NAMALWA (cell line): ENCODE measurements at regions not wholly inside any gene's neighbourhood (a gene's known extent, or its start where the extent isn't known, plus 50 kb on each side); places are given as distances from the start of the nearest gene placed in this dataset.
"Not testable (repeated sequence)": the region's sequence is repeated elsewhere in the genome, so short reads cannot be mapped to it uniquely, and the experiment has no call there.

Experiments
- DNase-seq: peaks from one replicate; pipeline ENCODE4 v3.0.0-alpha.2; 2015; ENCODE audit warnings: low spot score

DNA sequence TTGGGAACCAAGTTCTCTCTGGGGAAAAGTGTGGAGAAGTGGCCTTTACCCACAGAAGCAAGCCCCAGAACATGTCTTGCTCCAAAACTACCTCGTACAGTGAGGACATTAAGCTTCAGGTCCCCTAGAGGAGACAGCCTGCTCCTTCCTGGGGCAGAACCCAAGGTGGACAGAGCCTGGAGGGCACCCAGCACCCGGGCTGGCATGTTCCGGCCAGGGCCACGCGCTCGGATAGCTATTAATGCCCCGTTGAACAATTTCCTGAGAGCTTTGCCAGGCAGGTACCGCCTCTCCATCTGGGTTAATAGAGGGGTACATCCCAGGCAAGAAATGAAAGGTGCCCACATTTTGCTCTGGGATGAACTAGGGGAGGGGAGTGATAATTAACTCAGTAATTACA lies 169.0 kb upstream of the GRK3 start:
- DNase-seq = no peak

DNA sequence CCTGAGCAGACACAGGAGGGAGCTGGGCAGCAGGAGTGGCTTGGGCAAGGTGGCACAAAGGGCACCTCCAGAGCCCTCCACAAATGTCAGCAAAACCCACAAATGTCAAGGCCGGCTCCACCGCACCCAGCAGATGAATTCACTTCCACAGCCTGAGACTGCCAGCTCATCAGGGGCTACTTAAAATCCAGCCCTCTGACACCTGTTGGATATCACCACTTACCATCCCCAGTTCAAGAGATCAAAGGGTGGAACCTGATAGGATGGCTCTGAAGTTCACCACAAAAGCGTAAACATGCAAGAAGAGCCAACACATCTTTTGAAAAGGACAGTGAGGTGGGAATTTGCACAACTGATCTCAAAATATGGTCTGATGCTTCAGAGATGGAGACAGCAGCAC lies 168.6 kb upstream of the GRK3 start:
- no peak for DNase-seq

DNA sequence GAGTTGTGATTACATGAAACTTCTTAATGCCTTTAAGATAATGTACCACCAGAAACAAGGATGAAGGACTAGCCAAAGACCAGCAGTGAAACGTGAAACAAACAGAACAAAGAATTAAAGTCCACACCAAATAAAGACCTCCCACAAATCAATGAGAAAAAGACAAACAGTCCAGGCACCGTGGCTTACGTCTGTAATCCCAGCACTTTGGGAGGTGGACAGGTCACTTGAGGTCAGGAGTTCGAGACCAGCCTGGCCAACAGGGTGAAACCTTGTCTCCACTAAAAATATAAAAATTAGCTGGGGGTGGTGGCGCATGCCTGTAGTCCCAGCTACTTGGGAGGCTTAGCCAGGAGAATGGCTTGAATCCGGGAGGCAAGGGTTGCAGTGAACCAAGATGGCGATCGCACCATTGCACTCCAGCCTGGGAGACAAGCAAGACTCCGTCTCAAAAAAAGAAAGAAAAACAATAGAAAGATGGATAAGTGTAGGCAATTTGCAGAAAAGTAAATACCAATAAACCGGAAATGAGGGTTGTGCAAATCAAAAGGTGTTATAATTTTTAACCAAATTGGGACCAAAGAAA lies 167.8 kb upstream of the GRK3 start:
- DNase-seq = no peak

DNA sequence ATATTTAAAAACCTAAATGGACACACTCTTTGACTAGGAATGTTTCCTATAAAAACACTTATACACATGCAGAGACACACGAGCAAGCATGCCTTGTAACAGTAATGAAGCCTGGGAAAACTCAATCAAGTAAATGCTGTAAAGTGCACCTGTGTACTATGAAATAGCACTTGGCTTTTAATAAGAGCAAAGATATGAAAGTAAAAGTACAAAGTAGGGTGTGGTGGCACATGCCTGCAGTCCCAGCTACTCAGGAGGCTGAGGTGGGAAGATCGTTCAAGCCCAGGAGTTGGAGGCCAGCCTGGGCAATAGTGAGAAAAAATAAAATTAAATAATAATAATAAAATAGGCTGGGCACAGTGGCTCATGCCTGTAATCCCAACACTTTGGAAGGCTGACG lies 166.9 kb upstream of the GRK3 start:
- no peak for DNase-seq

DNA sequence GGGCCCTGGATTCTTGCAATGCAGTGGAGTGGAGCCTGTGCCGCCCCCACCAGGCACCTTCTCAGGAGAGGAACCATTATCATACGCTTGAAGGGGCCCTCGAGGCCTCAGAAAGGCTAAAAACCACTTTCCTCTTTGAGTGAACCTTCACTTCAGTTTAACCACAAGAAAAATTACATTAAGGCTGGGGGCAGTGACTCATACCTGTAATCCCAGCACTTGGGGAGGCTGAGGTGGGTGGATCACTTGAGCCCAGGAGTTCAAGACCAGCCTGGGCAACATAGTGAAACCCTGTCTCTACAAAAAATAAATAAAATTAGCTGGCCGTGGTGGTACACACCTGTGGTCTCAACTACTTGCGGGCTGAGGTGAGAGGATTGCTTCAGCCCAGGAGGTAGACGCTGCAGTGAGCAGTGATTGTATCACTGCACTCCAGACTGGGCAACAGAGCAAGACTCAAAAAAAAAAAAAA lies 165.8 kb upstream of the GRK3 start:
- DNase-seq = not testable (repeated sequence)

DNA sequence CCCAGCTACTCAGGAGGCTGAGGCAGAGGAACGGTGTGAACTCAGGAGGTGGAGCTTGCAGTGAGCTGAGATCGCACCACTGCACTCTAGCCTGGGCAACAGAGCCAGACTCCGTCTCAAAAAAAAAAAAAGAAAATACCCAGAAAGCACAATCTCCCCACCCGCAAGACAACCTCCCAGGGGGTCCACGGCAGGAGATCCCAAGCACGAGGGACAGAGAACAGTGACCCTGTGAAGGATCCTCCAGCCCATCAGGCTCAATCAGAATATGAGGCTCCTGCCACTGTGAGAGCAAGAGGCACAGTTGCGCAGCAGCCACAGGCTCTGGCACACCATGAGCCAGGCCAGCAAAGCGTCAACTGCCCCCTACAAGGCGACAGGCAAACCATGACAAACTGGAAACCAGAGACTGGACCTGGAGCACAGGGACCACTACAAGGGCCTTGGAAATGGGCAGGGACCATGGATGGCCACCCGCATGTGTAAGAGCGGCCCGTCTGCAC lies 164.8 kb upstream of the GRK3 start:
- DNase-seq = no peak

DNA sequence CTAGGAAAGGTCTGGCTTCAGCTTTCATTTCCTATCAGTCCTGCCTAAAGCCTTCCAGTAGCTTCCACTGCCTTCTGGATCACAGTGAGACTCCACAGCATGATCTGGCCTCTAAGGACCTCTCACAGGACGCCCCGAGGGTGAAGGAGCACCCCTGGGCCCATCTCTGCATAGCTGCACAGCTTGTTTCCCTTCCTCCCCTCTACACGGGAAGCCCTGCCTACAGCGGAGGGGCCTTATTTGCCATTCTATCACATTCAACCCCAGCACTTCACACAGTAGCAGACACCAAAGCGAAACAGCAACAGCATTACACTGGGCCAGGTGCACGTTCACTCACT lies 162.3 kb upstream of the GRK3 start:
- peak; percentile 29 for DNase-seq

DNA sequence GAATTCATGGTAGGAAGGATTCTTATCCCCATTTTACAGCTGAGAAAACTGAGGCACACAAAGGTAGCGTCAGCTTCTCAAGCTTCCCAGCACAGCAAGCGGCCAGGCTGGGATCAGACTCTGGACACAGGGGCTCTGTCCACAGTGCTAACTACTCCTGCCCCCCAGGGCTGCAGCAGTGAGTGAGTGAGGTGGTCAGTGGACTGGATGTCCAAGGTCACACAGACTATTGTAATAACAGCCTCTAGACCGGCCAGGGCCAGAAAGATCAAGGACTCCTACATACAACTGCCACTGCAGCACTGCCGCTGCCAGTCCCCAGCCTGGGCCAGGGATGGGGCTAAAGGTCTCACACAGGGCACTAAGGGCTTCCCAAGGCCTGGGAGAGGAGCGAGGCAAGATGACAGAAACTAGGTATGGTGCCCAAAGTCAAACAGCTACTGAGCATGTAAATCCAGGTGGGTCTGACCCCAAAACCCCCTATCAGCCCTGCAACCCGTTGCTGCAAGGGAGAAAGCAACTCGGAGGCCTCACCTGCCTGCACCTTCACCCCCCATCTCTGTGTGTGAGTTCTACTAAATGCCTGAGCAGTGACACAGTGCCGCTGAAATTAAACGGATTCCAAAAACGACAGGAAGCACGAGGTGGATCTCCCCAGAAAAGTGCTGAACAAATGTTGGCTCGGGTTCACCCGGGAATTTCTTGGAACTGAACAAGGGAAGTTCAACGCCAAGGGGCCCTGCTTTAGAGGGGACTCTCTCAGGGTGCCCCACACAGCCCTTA lies 161.8 kb upstream of the GRK3 start:
- DNase-seq = peak; percentile 10

DNA sequence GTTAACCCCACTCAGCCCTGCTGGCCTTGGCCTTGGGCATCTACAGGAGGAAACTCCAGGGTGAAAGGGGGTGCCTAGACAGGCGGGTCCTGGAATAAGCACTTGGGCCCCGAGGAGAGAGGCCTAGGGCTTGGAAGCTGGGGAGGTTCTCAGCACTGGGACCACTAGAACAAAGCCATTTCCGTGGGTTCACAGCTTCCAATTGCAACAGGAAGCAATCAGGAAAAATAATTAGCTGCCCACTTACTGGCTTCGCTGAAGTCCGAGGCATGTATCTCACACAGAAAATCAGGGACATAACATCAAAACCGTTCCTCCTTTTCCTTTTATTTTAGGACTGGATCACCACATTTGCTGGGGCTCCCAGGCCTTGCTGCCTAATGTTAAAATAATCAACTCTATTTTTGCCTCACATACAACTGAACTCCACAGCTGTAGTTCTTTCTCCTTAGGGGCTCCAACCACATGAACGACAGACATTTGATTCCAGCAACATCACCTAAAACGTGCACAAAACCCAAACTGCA lies 161.1 kb upstream of the GRK3 start:
- DNase-seq = no peak

DNA sequence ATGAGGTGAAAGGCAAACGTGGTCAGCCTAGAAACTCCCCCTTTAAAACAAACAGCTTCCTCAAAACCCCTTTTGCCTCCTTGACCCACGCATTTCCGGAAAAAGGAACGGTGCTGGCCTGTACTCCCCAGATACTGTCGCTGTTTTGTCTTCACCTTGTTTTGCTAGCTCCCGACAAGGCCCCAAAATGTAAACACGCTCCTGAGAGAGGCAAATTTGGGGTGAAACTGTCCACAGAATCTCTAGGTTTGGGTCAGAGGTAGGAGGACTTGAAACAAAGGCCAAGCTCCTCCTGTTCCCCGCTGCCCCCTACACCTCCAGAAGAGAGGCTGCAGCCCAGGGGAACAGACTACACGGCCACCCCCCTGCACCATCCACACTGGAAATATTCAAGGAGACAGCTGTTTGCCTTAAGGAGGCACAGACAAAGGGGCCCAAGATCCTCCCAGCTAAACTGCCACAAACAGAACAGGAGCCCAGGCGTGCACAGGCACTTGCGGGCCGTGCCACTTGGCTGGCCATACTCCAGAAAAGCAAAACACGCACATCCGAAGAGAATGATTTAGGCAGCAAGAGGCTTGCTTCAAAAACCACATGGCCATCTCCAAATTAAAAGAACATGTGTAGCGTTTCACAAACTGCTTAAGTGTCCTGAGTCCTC lies 160.5 kb upstream of the GRK3 start:
- DNase-seq = peak; percentile 29

DNA sequence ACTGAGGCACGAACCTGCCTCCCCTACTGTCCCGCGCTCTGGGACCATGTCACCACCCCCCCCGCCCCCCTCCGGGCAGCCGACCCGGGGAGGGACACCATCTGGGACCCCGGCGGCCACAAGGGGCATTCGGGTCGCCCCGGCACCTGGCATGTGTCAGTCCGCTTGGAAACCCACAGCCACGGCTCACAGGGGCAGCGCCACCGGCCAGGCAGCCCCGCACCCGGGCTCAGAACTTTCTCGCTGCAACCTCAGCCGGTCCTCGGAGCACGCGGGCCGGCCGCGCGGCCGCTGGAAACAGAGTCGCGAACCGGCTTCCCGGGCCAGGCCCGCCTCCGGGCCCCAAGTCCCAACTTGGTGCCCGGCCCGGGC lies 159.9 kb upstream of the GRK3 start:
- no peak for DNase-seq

DNA sequence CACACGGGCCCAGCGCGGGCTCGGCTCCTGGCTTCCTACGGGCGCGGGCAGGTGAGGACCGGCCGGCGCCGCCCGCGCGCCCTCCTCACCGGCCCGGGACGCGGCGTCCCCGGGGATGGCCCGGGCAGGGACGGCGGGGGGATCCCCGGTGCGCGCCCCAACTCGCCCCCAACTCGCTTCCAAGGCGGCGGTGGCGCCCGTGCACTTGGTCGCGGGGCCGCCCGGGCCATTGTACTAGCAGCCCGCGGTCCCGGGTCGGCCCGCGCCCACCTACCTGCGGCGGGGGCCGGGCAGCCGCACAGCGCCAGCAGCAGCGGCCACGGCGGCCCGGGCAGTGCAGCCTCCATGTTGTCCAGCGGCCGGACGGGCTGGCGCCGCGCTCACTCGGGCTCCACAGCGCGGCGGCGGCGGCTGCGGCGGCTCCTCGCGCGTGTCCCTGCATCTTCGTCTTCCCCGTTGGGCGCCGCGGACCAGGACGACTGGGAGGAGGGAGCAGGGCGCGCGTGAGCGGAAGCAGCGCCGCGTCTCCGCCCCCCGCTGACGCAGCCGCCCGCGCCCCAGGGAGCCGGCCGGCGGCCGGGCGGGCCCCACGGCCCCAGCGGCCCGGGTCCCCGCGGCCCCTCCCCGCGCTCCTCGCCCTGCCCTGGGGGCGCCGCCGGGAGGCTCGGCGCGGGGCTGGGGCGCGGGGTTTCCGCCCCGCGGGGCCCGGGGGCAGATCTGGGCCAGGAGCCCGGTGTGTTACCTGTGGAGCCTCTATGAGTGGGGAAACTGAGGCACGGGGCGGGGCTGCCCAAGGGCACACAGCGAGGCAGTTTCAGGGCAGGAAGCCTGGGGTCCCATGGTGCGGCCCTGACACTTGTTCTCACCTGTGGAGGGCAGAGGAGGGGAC lies 159.3 kb upstream of the GRK3 start:
- DNase-seq = peak; percentile 65

DNA sequence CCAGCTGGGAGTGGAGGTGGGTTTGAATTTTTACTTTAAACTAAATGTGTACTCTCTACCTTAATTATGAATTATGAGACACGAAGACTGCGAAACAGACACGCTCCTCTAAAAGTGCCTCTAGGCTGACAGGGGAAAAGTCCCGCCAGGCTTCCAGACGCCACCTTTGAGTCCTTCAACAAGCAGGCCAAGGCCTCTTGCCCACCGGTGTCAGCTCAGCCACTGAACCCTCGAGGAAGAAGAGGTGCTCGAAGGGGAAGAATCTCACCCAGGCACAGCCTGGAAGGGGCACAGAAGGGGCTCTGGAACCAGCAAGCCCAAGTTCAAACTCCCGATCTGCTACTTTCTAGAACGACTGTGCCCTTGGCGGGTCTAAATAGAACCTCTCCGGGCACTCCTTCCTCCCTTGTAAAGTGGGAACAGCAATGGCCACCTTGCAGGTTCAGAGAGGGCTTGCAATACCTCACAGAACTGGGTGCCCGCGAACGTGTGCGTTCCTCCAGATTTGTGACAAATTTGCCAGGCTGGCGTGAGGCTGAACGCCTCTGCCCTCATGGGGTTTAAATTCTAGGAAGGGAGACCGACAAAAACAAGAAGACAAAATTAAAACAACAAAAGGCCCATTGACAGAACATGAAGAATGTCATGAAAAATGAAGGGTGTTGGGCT lies 158.5 kb upstream of the GRK3 start:
- no peak for DNase-seq

DNA sequence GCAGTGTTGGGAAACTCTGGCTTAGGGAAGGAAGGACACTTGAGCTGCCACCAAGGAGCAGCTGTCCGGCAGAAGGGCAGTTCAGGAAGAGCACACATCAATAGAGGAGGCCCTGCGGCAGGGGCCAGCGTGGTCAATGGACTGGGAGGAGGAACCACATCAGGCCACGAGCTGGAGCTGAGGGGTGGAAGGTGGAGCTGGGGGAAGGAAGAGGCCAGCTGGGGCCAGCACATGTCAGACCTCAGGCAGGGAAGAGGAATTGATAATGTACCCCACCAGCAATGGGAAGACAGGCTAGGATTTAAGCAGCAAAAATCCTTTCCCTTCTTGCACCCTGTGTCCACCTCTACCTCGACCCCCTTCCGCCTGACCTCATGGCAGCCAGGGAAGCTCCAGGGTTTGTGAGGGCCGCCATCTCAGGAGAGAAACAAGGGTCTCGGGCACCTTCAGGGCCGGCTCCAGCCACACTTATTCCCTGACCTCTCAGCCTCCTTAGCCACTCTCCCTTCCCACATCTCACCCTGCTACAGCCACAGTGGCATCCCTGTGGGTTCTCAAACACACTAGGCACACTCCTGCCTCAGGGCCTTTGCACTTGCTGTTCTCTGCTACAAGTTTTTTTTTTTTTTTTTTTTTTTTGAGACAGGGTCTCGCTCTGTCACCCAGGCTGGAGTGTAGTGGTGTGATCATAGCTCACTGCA lies 157.8 kb upstream of the GRK3 start:
- no peak for DNase-seq

DNA sequence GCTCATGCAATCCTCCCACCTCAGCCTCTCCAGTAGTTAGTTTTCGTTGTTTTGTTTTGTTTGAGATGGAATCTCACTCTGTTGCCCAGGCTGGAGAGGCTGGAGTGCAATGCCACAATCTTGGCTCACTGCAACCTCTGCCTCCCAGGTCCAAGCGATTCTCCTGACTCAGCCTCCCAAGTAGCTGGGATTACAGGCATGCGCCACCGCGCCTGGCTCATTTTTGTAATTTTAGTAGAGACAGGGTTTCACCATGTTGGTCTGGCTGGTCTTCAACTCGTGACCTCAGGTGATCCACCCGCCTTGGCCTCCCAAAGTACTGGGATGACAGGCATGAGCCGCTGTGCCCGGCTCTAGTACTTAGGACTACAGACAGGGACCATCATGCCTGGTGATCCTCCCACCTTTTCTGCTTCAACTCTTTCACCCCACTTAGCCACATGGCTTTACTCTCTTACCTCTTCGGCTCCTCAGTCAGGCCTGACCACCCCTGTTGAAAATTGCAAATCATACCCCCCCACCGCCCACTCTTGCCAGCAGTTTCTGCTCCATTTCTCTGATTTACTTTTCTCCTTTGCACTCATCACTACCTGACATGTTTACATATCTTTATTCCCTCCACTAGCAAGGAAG lies 157.1 kb upstream of the GRK3 start:
- no peak for DNase-seq

DNA sequence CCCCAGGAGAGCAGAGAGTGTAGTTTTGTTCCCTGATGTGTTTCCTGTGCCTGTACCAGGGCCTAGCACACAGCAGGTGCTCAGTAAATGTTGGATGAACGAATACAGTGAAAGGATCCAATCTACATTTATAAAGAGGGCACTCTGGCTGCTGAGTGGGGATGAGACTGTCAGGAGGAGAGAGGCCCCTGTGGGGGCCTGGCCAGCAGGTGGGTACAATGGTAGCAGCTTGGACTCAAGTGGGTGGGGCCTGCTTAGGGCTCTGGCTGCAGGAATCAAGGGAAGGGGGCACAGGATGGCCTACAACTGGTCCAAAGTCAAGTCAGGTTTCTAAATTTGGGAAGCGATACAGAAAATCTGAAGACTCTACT lies 156.6 kb upstream of the GRK3 start:
- DNase-seq = no peak

DNA sequence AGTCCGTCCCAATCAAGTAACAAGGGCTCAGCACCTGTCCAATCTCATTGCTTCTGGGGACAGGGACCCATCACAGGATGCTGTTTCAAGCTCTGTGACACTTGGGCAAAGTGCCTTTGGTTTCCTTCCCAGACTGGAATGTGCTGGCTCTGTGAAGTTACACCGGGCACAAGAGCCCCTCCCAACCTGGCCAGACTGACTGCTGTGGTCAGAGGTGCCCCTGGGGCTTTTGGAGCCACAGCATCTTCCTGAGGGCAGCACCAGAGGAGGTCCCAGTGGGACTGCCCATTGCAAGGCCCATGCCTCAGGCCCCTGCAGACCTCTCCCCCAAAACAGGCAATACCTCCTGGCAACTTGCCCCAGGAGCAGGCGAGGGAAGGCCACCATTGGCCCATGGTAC lies 155.2 kb upstream of the GRK3 start:
- DNase-seq = no peak

DNA sequence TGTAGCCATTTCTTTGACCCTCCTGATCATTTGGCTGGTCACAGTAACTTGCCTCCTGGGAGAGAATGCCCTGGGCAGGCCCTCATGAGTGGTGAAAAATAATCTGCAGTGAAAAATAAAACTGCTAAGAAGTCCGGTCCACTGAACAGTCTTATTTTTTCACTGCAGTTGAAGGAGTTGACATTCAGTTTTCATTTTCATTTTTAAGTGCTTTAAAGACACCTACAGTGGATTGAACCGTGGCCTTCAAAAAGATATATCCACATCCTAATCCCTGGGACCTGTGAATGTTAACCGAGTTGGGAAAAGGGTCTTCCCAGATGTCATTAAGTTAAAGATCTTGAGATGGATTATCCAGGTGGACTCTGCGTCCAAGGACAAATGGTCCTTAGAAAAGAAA lies 153.6 kb upstream of the GRK3 start:
- DNase-seq = no peak

DNA sequence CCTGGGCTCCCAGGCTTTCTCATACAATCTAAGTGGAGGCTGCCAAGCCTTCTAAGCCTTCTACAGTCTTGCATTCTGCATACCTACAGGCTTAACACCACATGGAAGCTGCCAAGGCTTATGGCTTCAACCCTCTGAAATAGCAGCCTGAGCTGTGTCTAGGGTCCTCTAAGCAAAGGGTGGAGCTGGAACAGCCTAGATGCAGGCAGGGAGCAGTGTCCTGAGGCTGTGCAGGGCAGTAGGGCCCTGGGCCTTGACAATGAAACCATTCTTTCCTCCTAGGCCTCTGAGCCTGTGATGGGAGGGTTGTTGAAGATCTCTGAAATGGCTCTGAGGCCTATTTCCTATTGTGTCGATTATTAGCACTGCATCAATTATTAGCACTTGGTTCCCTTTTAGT lies 150.9 kb upstream of the GRK3 start:
- DNase-seq = no peak

DNA sequence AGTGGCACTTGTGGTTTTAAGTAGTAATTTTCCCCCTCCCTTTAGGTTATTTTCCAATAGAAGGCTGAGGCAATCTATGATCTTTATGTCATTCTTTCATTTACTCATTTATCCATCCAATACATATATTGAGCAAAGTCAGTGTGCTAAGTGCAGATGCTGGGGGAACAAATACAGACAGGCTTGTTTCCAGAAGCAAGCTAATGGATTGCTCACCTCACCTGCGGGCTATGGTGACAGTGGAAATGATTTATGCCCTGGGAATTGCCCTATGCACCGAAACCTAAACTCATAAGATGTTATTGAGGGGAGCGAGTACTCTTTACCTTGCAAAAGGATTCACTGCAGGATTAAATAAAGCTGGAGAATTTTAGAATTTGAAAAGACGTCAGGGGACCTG lies 148.7 kb upstream of the GRK3 start:
- DNase-seq = not testable (repeated sequence)
